ENCODE measurements at regions not wholly inside any gene's neighbourhood (a gene's known extent, or its start where the extent isn't known, plus 50 kb on each side); places are given as distances from the start of the nearest gene placed in this dataset.

- Mint-ChIP-seq H3K27ac (ENCODE audit: unreplicated experiment) (no peak overlapping the region), H3K27me3 (ENCODE audit: low read depth, unreplicated experiment) (no peaks in the 10 kb centered on the region), H3K36me3 (ENCODE audit: low read depth, unreplicated experiment) (no peaks in the 10 kb centered on the region), H3K4me3 (ENCODE audit: unreplicated experiment) (no peak overlapping the region), H3K9me3 (ENCODE audit: unreplicated experiment) (peaks cover 2% of the 10 kb centered on the region), H3K4me1 (ENCODE audit: low read depth, unreplicated experiment) (no peaks in the 10 kb centered on the region)
- Histone ChIP-seq H3K27ac (ENCODE audit: low read depth, low read length) (no peak overlapping the region), H3K9me3 (ENCODE audit: insufficient read depth, low read depth, low read length) (no peaks in the 10 kb centered on the region), H3K27me3 (ENCODE audit: insufficient read depth, low read length) (no peaks in the 10 kb centered on the region), H3K36me3 (ENCODE audit: insufficient read depth, low read length) (no peaks in the 10 kb centered on the region), H3K9ac (ENCODE audit: low read length) (no peak overlapping the region), H3K4me2 (ENCODE audit: low read length) (no peak overlapping the region), H4K20me1 (ENCODE audit: insufficient read depth, low read length) (no peaks in the 10 kb centered on the region), H2AFZ (ENCODE audit: low read depth, low read length) (no peak overlapping the region), H3K79me2 (ENCODE audit: insufficient read depth, low read length) (no peaks in the 10 kb centered on the region), H3K4me1 (ENCODE audit: insufficient read depth, low read length) (no peaks in the 10 kb centered on the region), H3K4me3 (ENCODE audit: insufficient read depth, low read depth, low read length) (no peak overlapping the region)
- FAIRE-seq (no peak), DNase-seq (ENCODE audit: low read depth) (no peak)
- TF ChIP-seq CTCF (IDR thresholded peaks at IDR 0.05; ENCODE audit: insufficient read depth, low read depth, low read length) (no peak), EZH2 (IDR thresholded peaks at IDR 0.05; ENCODE audit: insufficient read depth, low read length) (no peak)
These were observed 546.3 kb upstream of the ZEB2 start for GRCh38 chr2:145066151-145066661.

- no peaks in the 10 kb centered on the region for H3K4me1 ChIP-seq (ENCODE audit: insufficient read depth, low read length)
- no peaks in the 10 kb centered on the region for H3K27me3 ChIP-seq (ENCODE audit: insufficient read depth, low read length)
- H3K27ac ChIP-seq (ENCODE audit: low read depth, low read length): no peak overlapping the region
- TF ChIP-seq CTCF (IDR thresholded peaks at IDR 0.05; ENCODE audit: insufficient read depth, low read depth, low read length): no peak
- no peak for TF ChIP-seq EZH2 (IDR thresholded peaks at IDR 0.05; ENCODE audit: insufficient read depth, low read length)
- no peak overlapping the region for H2AFZ ChIP-seq (ENCODE audit: low read depth, low read length)
- H3K4me3 ChIP-seq (ENCODE audit: insufficient read depth, low read depth, low read length): no peak overlapping the region
- H4K20me1 ChIP-seq (ENCODE audit: insufficient read depth, low read length): no peaks in the 10 kb centered on the region
- no peaks in the 10 kb centered on the region for H3K36me3 ChIP-seq (ENCODE audit: insufficient read depth, low read length)
- Mint-ChIP-seq H3K4me3 (ENCODE audit: unreplicated experiment) (no peak overlapping the region), H3K36me3 (ENCODE audit: low read depth, unreplicated experiment) (no peaks in the 10 kb centered on the region), H3K27ac (ENCODE audit: unreplicated experiment) (no peak overlapping the region), H3K9me3 (ENCODE audit: unreplicated experiment) (peaks cover 2% of the 10 kb centered on the region), H3K27me3 (ENCODE audit: low read depth, unreplicated experiment) (no peaks in the 10 kb centered on the region), H3K4me1 (ENCODE audit: low read depth, unreplicated experiment) (no peaks in the 10 kb centered on the region)
- H3K9me3 ChIP-seq (ENCODE audit: insufficient read depth, low read depth, low read length): no peaks in the 10 kb centered on the region
- no peak for DNase-seq (ENCODE audit: low read depth)
- H3K79me2 ChIP-seq (ENCODE audit: insufficient read depth, low read length): no peaks in the 10 kb centered on the region
- FAIRE-seq: no peak
- H3K4me2 ChIP-seq (ENCODE audit: low read length): no peak overlapping the region
- no peak overlapping the region for H3K9ac ChIP-seq (ENCODE audit: low read length)
These were observed 545.4 kb upstream of the ZEB2 start for GRCh38 chr2:145065342-145065741.

GRCh38 chr2:145064511-145064910 is 544.6 kb upstream of the ZEB2 start:
- Histone ChIP-seq H3K27me3 (ENCODE audit: insufficient read depth, low read length) (no peaks in the 10 kb centered on the region), H3K27ac (ENCODE audit: low read depth, low read length) (no peak overlapping the region), H3K36me3 (ENCODE audit: insufficient read depth, low read length) (no peaks in the 10 kb centered on the region), H4K20me1 (ENCODE audit: insufficient read depth, low read length) (no peaks in the 10 kb centered on the region), H3K9ac (ENCODE audit: low read length) (no peak overlapping the region), H3K4me2 (ENCODE audit: low read length) (no peak overlapping the region), H3K4me1 (ENCODE audit: insufficient read depth, low read length) (no peaks in the 10 kb centered on the region), H3K79me2 (ENCODE audit: insufficient read depth, low read length) (no peaks in the 10 kb centered on the region), H3K4me3 (ENCODE audit: insufficient read depth, low read depth, low read length) (no peak overlapping the region), H2AFZ (ENCODE audit: low read depth, low read length) (no peak overlapping the region), H3K9me3 (ENCODE audit: insufficient read depth, low read depth, low read length) (no peaks in the 10 kb centered on the region)
- Mint-ChIP-seq H3K9me3 (ENCODE audit: unreplicated experiment) (peaks cover 2% of the 10 kb centered on the region), H3K27me3 (ENCODE audit: low read depth, unreplicated experiment) (no peaks in the 10 kb centered on the region), H3K27ac (ENCODE audit: unreplicated experiment) (no peak overlapping the region), H3K36me3 (ENCODE audit: low read depth, unreplicated experiment) (no peaks in the 10 kb centered on the region), H3K4me3 (ENCODE audit: unreplicated experiment) (no peak overlapping the region), H3K4me1 (ENCODE audit: low read depth, unreplicated experiment) (no peaks in the 10 kb centered on the region)
- DNase-seq (ENCODE audit: low read depth): no peak
- TF ChIP-seq EZH2 (IDR thresholded peaks at IDR 0.05; ENCODE audit: insufficient read depth, low read length) (no peak), CTCF (IDR thresholded peaks at IDR 0.05; ENCODE audit: insufficient read depth, low read depth, low read length) (no peak)
- no peak for FAIRE-seq

Measured in astrocyte (in vitro differentiated cells and primary cell).